Neural cell (in vitro differentiated cells): ENCODE measurements at regions not wholly inside any gene's neighbourhood (a gene's known extent, or its start where the extent isn't known, plus 50 kb on each side); places are given as distances from the start of the nearest gene placed in this dataset.

Experiments used
- H2AFZ ChIP-seq: fragments of 200-600, 300-800 bp; sonication (generic), shearing (Covaris generic); 2 replicates; pipeline ENCODE4 v1.6.0; 2014; ENCODE audit warnings: low read depth, mild to moderate bottlenecking, antibody characterized with exemption, low read length, moderate library complexity
- H3F3A ChIP-seq: fragments of 200-600 bp; shearing (Covaris generic); 2 replicates; pipeline ENCODE4 v1.6.1; 2016; ENCODE audit warnings: mild to moderate bottlenecking, moderate library complexity, mixed read lengths, antibody characterized with exemption, low read length; ENCODE audit not compliant: insufficient read depth, poor library complexity, severe bottlenecking
- H3K27ac ChIP-seq: fragments of 200-600, 300-800 bp; sonication (generic), shearing (Covaris generic); 2 replicates; pipeline ENCODE4 v1.5.1; 2014; ENCODE audit warnings: mild to moderate bottlenecking, low read length, moderate library complexity
- H3K27me3 ChIP-seq: fragments of 300-800, 200-600 bp; sonication (generic), shearing (Covaris generic); 2 replicates; pipeline ENCODE4 v1.6.0; 2014; ENCODE audit warnings: mild to moderate bottlenecking, low read depth, low read length, moderate library complexity; ENCODE audit not compliant: insufficient read depth
- H3K36me3 ChIP-seq: fragments of 300-800, 200-600 bp; sonication (generic), shearing (Covaris generic); 2 replicates; pipeline ENCODE4 v1.5.1; 2014; ENCODE audit warnings: mild to moderate bottlenecking, antibody characterized with exemption, low read length, moderate library complexity; ENCODE audit not compliant: insufficient read depth
- H3K4me2 ChIP-seq: fragments of 300-800, 200-600 bp; sonication (generic), shearing (Covaris generic); 2 replicates; pipeline ENCODE4 v1.6.0; 2014; ENCODE audit warnings: mild to moderate bottlenecking, low read length
- H3K4me3 ChIP-seq: fragments of 300-800, 200-600 bp; sonication (generic), shearing (Covaris generic); 2 replicates; pipeline ENCODE4 v1.5.1; 2014; ENCODE audit warnings: mild to moderate bottlenecking, low read length, moderate library complexity
- H3K79me2 ChIP-seq: fragments of 200-600 bp; shearing (Covaris generic); replicated peaks from 2 replicates; pipeline ENCODE4 v1.6.0; 2014; ENCODE audit warnings: mild to moderate bottlenecking, low read length, moderate library complexity; ENCODE audit not compliant: insufficient read depth
- H3K9ac ChIP-seq: fragments of 300-800, 200-600 bp; sonication (generic), shearing (Covaris generic); 2 replicates; pipeline ENCODE4 v1.6.1; 2016; ENCODE audit warnings: mild to moderate bottlenecking, low read length, mixed read lengths
- H3K9me2 ChIP-seq: fragments of 200-600 bp; shearing (Covaris generic); 2 replicates; pipeline ENCODE4 v1.6.1; 2016; ENCODE audit warnings: mild to moderate bottlenecking, low read length, mixed read lengths; ENCODE audit not compliant: insufficient read depth
- H3K9me3 ChIP-seq: fragments of 200-600, 300-800 bp; sonication (generic), shearing (Covaris generic); 2 replicates; pipeline ENCODE4 v1.6.1; 2016; ENCODE audit warnings: mild to moderate bottlenecking, mixed run types, low read length, moderate library complexity, mixed read lengths
- H4K20me1 ChIP-seq: fragments of 200-600 bp; shearing (Covaris generic); 2 replicates; pipeline ENCODE4 v1.6.1; 2016; ENCODE audit warnings: mild to moderate bottlenecking, mixed run types; ENCODE audit not compliant: insufficient read depth
- CTCF ChIP-seq: fragments of 450-650 bp; IDR thresholded peaks from 2 replicates; pipeline ENCODE4 v1.5.1; 2014; ENCODE audit warnings: antibody characterized with exemption, mild to moderate bottlenecking, moderate library complexity; ENCODE audit not compliant: poor library complexity, severe bottlenecking
- EP300 ChIP-seq: fragments of 450-650 bp; conservative IDR thresholded peaks from 2 replicates; pipeline ENCODE4 v1.6.1; 2014; ENCODE audit warnings: antibody characterized with exemption, mild to moderate bottlenecking, moderate library complexity; ENCODE audit not compliant: poor library complexity, severe bottlenecking
- EZH2 ChIP-seq: fragments of 200-600, 300-800 bp; shearing (Covaris generic), sonication (generic); IDR thresholded peaks from 2 replicates; pipeline ENCODE4 v1.6.1; 2014; ENCODE audit warnings: antibody characterized with exemption, low read length, borderline replicate concordance, mild to moderate bottlenecking; ENCODE audit not compliant: insufficient read depth, poor library complexity, severe bottlenecking
- MXI1 ChIP-seq: fragments of 450-650 bp; conservative IDR thresholded peaks from 2 replicates; pipeline ENCODE4 v1.6.1; 2014; ENCODE audit warnings: antibody characterized with exemption, mild to moderate bottlenecking; ENCODE audit not compliant: poor library complexity, severe bottlenecking
- POLR2AphosphoS5 ChIP-seq: IDR thresholded peaks from 2 replicates; pipeline ENCODE4 v1.6.1; 2012
- RAD21 ChIP-seq: fragments of 450-650 bp; conservative IDR thresholded peaks from 2 replicates; pipeline ENCODE4 v1.6.1; 2014; ENCODE audit warnings: antibody characterized with exemption, mild to moderate bottlenecking, moderate library complexity
- REST ChIP-seq: IDR thresholded peaks from 2 replicates; pipeline ENCODE4 v1.6.1; 2012; ENCODE audit warnings: borderline replicate concordance
- SMC3 ChIP-seq: fragments of 450-650 bp; conservative IDR thresholded peaks from 2 replicates; pipeline ENCODE4 v1.6.1; 2014; ENCODE audit warnings: antibody characterized with exemption, mild to moderate bottlenecking, moderate library complexity; ENCODE audit not compliant: poor library complexity
- TAF1 ChIP-seq: IDR thresholded peaks from 2 replicates; pipeline ENCODE4 v1.6.1; 2012; ENCODE audit warnings: low read depth

GRCh38 chr5:82336959-82337351 lies 58.8 kb upstream of the RPS23 start:
- no peak for TF ChIP-seq POLR2AphosphoS5
- TF ChIP-seq EZH2, result no peak
- TF ChIP-seq REST, result no peak
- no peak for TF ChIP-seq SMC3
- TF ChIP-seq TAF1, result no peak
- no peak for TF ChIP-seq MXI1
- TF ChIP-seq RAD21, result no peak
- TF ChIP-seq EP300, result no peak
- Histone ChIP-seq H3K4me3 (no peak overlapping the region), H3K9me3 (no peaks in the 10 kb centered on the region), H3K9me2 (no peaks in the 10 kb centered on the region), H3K4me2 (no peak overlapping the region), H3F3A (no peaks in the 10 kb centered on the region), H3K27ac (no peak overlapping the region), H3K9ac (no peak overlapping the region), H4K20me1 (no peaks in the 10 kb centered on the region), H3K79me2 (no peaks in the 10 kb centered on the region), H3K36me3 (no peaks in the 10 kb centered on the region), H3K27me3 (no peaks in the 10 kb centered on the region), H2AFZ (no peak overlapping the region)

- no peak overlapping the region for H3K4me2 ChIP-seq
- no peak overlapping the region for H2AFZ ChIP-seq
- no peaks in the 10 kb centered on the region for H4K20me1 ChIP-seq
- no peaks in the 10 kb centered on the region for H3K9me2 ChIP-seq
- TF ChIP-seq EZH2 (no peak), TAF1 (no peak), RAD21 (no peak), EP300 (no peak)
- no peaks in the 10 kb centered on the region for H3K79me2 ChIP-seq
- no peaks in the 10 kb centered on the region for H3K36me3 ChIP-seq
- H3K9ac ChIP-seq, result no peak overlapping the region
- no peak overlapping the region for H3K27ac ChIP-seq
- no peaks in the 10 kb centered on the region for H3K27me3 ChIP-seq
- no peaks in the 10 kb centered on the region for H3K9me3 ChIP-seq
- H3F3A ChIP-seq, result no peaks in the 10 kb centered on the region
- H3K4me3 ChIP-seq, result no peak overlapping the region
Measured at GRCh38 chr5:82336226-82336958, 58.2 kb upstream of the RPS23 start.

GRCh38 chr5:82335806-82336205 lies 57.7 kb upstream of the RPS23 start:
- H3K9ac ChIP-seq, result no peak overlapping the region
- no peaks in the 10 kb centered on the region for H3K9me2 ChIP-seq
- H3K27me3 ChIP-seq, result no peaks in the 10 kb centered on the region
- no peaks in the 10 kb centered on the region for H4K20me1 ChIP-seq
- H3K36me3 ChIP-seq, result no peaks in the 10 kb centered on the region
- no peaks in the 10 kb centered on the region for H3K9me3 ChIP-seq
- H3K27ac ChIP-seq, result no peak overlapping the region
- H3K79me2 ChIP-seq, result no peaks in the 10 kb centered on the region
- TF ChIP-seq POLR2AphosphoS5 (no peak), CTCF (no peak), EP300 (no peak), RAD21 (no peak)
- no peak overlapping the region for H2AFZ ChIP-seq
- H3K4me3 ChIP-seq, result no peak overlapping the region
- H3F3A ChIP-seq, result no peaks in the 10 kb centered on the region
- no peak overlapping the region for H3K4me2 ChIP-seq
